ENCODE measurements at regions not wholly inside any gene's neighbourhood (a gene's known extent, or its start where the extent isn't known, plus 50 kb on each side); places are given as distances from the start of the nearest gene placed in this dataset.

GRCh38 chr5:30894811-30895210 lies 298.7 kb upstream of the CDH6 start:
- no peaks in the 10 kb centered on the region for H3K36me3 ChIP-seq (ENCODE audit: control insufficient read depth in 2 of 3, insufficient read depth in 3 of 3, low read length in 3 of 3)
- H3K27ac ChIP-seq (ENCODE audit: low read depth in 2 of 2, low read length in 2 of 2): no peak overlapping the region
- no peak for TF ChIP-seq CTCF (IDR thresholded peaks at IDR 0.05; ENCODE audit: borderline replicate concordance, extremely low read depth, insufficient read depth)
- intact Hi-C loops (cut with DNase I): no loop called here
- no peak overlapping the region for H3K9ac ChIP-seq (ENCODE audit: low read length in 3 of 3)
- DNase-seq (no peak), FAIRE-seq (no peak)
- no peaks in the 10 kb centered on the region for H3K4me1 ChIP-seq (ENCODE audit: control insufficient read depth in 2 of 3, insufficient read depth in 2 of 3, low read depth in 1 of 3, low read length in 3 of 3)
- H3K9me3 ChIP-seq (ENCODE audit: control insufficient read depth in 2 of 3, insufficient read depth in 1 of 3, low read length in 3 of 3): no peaks in the 10 kb centered on the region
- H3K4me3 ChIP-seq (ENCODE audit: low read length in 3 of 3): no peak overlapping the region
- no peaks in the 10 kb centered on the region for H3K27me3 ChIP-seq (ENCODE audit: control insufficient read depth, insufficient read depth, low read length)

- TF ChIP-seq CTCF (IDR thresholded peaks at IDR 0.05; ENCODE audit: borderline replicate concordance, extremely low read depth, insufficient read depth): no peak
- intact Hi-C loops (cut with DNase I): no loop called here
- H3K27me3 ChIP-seq (ENCODE audit: control insufficient read depth, insufficient read depth, low read length): no peaks in the 10 kb centered on the region
Measured at GRCh38 chr5:30891660-30892059, 301.8 kb upstream of the CDH6 start.

GRCh38 chr5:30890377-30890776 lies 303.1 kb upstream of the CDH6 start:
- Histone ChIP-seq H3K9me3 (ENCODE audit: control insufficient read depth in 2 of 3, insufficient read depth in 1 of 3, low read length in 3 of 3) (no peaks in the 10 kb centered on the region), H3K9ac (ENCODE audit: low read length in 3 of 3) (no peak overlapping the region), H3K36me3 (ENCODE audit: control insufficient read depth in 2 of 3, insufficient read depth in 3 of 3, low read length in 3 of 3) (no peaks in the 10 kb centered on the region), H3K4me3 (ENCODE audit: low read length in 3 of 3) (no peak overlapping the region), H3K4me1 (ENCODE audit: control insufficient read depth in 2 of 3, insufficient read depth in 2 of 3, low read depth in 1 of 3, low read length in 3 of 3) (no peaks in the 10 kb centered on the region), H3K27me3 (ENCODE audit: control insufficient read depth, insufficient read depth, low read length) (no peaks in the 10 kb centered on the region), H3K27ac (ENCODE audit: low read depth in 2 of 2, low read length in 2 of 2) (no peak overlapping the region)
- DNase-seq (no peak), FAIRE-seq (no peak)
- no peak for TF ChIP-seq CTCF (IDR thresholded peaks at IDR 0.05; ENCODE audit: borderline replicate concordance, extremely low read depth, insufficient read depth)
- intact Hi-C loops (cut with DNase I): no loop called here

More at GRCh38 chr5:30891660-30892059, 301.8 kb upstream of the CDH6 start:
- no peak overlapping the region for H3K4me3 ChIP-seq (ENCODE audit: low read length in 3 of 3)
- no peaks in the 10 kb centered on the region for H3K9me3 ChIP-seq (ENCODE audit: control insufficient read depth in 2 of 3, insufficient read depth in 1 of 3, low read length in 3 of 3)
- H3K36me3 ChIP-seq (ENCODE audit: control insufficient read depth in 2 of 3, insufficient read depth in 3 of 3, low read length in 3 of 3): no peaks in the 10 kb centered on the region
- no peak overlapping the region for H3K9ac ChIP-seq (ENCODE audit: low read length in 3 of 3)
- H3K27ac ChIP-seq (ENCODE audit: low read depth in 2 of 2, low read length in 2 of 2): no peak overlapping the region
- H3K4me1 ChIP-seq (ENCODE audit: control insufficient read depth in 2 of 3, insufficient read depth in 2 of 3, low read depth in 1 of 3, low read length in 3 of 3): no peaks in the 10 kb centered on the region
- no peak for DNase-seq
- FAIRE-seq: no peak

GRCh38 chr5:30880514-30880913 lies 313.0 kb upstream of the CDH6 start:
- Histone ChIP-seq H3K4me1 (ENCODE audit: control insufficient read depth in 2 of 3, insufficient read depth in 2 of 3, low read depth in 1 of 3, low read length in 3 of 3) (no peaks in the 10 kb centered on the region), H3K27me3 (ENCODE audit: control insufficient read depth, insufficient read depth, low read length) (no peaks in the 10 kb centered on the region), H3K36me3 (ENCODE audit: control insufficient read depth in 2 of 3, insufficient read depth in 3 of 3, low read length in 3 of 3) (no peaks in the 10 kb centered on the region), H3K9ac (ENCODE audit: low read length in 3 of 3) (no peak overlapping the region), H3K9me3 (ENCODE audit: control insufficient read depth in 2 of 3, insufficient read depth in 1 of 3, low read length in 3 of 3) (no peaks in the 10 kb centered on the region), H3K27ac (ENCODE audit: low read depth in 2 of 2, low read length in 2 of 2) (no peak overlapping the region), H3K4me3 (ENCODE audit: low read length in 3 of 3) (no peak overlapping the region)
- intact Hi-C loops (cut with DNase I): no loop called here
- no peak for FAIRE-seq
- peak in 2 of 5 donors; percentile 2 to 4 for DNase-seq
- no peak for TF ChIP-seq CTCF (IDR thresholded peaks at IDR 0.05; ENCODE audit: borderline replicate concordance, extremely low read depth, insufficient read depth)
